ENCODE measurements at regions not wholly inside any gene's neighbourhood (a gene's known extent, or its start where the extent isn't known, plus 50 kb on each side); places are given as distances from the start of the nearest gene placed in this dataset.

DNA sequence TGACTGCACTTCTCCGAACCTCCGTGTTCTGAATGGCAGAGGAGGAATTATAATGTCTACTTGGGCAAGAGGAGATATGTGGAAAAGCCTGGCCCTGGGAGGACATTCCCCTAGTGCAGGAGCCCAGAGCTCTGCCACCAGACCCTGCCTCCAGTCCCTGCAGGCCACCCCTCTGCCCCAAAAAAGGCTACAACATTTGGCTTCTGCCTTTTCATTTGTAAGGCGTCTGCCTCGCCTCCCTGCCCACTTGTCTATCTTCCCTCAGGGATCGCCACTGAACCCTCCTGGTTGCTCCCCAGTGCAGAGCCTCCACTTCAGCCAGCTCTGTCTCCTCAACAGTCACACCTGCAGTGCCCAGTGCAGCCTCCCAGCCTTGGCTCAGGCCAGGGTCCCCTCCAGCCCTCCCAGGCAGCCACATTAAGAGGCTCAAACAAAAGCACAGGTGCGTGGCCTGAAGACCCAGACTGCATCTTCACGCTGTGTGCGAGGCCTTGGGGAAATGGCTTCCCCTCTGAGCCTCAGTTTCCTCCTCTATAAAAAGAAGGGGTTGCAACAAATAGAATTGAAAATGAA, 125.9 kb upstream of the SMAD3 start:
- Histone ChIP-seq H3K4me1 (ENCODE audit: control insufficient read depth in 1 of 2, insufficient read depth in 1 of 2, low read depth in 1 of 2, low read length in 1 of 2) (no peaks in the 10 kb centered on the region), H3K27me3 (no peaks in the 10 kb centered on the region), H3K27ac (no peak overlapping the region), H3K36me3 (no peaks in the 10 kb centered on the region), H3K9me3 (no peaks in the 10 kb centered on the region), H3K4me3 (ENCODE audit: low read depth in 1 of 2, low read length in 1 of 2) (no peak overlapping the region)
- TF ChIP-seq, protein P1, sequence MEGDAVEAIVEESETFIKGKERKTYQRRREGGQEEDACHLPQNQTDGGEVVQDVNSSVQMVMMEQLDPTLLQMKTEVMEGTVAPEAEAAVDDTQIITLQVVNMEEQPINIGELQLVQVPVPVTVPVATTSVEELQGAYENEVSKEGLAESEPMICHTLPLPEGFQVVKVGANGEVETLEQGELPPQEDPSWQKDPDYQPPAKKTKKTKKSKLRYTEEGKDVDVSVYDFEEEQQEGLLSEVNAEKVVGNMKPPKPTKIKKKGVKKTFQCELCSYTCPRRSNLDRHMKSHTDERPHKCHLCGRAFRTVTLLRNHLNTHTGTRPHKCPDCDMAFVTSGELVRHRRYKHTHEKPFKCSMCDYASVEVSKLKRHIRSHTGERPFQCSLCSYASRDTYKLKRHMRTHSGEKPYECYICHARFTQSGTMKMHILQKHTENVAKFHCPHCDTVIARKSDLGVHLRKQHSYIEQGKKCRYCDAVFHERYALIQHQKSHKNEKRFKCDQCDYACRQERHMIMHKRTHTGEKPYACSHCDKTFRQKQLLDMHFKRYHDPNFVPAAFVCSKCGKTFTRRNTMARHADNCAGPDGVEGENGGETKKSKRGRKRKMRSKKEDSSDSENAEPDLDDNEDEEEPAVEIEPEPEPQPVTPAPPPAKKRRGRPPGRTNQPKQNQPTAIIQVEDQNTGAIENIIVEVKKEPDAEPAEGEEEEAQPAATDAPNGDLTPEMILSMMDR (IDR thresholded peaks at IDR 0.05) = no peak

DNA sequence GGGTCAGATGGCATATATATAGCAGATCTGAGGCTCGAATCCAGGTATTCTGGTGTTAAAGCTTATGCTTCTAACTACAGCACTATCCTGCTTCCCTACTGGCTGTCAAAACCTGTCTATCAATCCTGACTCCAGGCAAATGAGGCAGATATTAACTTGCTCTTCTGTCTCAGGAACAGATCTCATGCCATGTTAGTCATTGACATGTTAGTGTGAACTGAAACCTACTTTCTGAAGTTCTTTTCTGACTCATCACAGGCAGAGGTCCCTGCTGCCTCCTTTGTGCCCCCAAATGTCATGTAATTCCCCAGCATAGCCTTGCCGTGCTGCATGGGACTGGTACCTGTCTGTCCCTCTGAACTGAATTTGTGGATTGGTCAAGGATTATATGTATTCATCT, 125.0 kb upstream of the SMAD3 start:
- H3K4me3 ChIP-seq (ENCODE audit: low read depth in 1 of 2, low read length in 1 of 2) = no peak overlapping the region
- H3K27me3 ChIP-seq = no peaks in the 10 kb centered on the region
- H3K4me1 ChIP-seq (ENCODE audit: control insufficient read depth in 1 of 2, insufficient read depth in 1 of 2, low read depth in 1 of 2, low read length in 1 of 2) = no peaks in the 10 kb centered on the region
- TF ChIP-seq, protein P1 (IDR thresholded peaks at IDR 0.05) = no peak
- H3K36me3 ChIP-seq = no peaks in the 10 kb centered on the region
- H3K9me3 ChIP-seq = no peaks in the 10 kb centered on the region
- no peak overlapping the region for H3K27ac ChIP-seq

DNA sequence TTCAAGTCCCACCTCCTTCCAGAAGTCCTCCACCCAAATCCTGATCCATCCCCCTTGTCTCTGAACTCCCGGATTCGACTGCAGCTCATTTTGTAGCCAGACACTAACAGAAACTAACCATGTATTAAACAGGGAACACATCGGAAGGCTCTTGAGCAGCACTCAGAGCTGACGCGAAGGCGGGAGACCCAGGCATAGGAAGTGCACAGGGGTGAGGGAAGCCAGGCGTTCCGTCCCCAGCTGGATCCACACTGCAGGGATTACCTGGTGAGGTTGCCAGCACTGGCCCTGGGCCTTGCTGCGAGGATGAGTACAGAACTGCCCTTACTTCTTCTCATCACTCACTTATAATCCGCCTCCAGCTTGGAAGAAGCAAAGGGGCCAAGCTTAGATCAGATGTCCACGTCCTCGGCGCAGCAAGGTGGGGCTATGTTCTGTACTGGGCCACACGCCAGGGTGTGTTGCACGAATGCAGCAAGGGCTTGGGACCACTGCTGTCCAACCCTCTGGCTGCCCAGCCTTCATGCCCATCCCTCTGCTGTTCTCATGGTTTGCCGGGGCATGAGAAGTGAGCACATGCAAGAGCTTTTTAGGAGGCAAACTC, 124.2 kb upstream of the SMAD3 start:
- H3K27ac ChIP-seq = no peak overlapping the region

DNA sequence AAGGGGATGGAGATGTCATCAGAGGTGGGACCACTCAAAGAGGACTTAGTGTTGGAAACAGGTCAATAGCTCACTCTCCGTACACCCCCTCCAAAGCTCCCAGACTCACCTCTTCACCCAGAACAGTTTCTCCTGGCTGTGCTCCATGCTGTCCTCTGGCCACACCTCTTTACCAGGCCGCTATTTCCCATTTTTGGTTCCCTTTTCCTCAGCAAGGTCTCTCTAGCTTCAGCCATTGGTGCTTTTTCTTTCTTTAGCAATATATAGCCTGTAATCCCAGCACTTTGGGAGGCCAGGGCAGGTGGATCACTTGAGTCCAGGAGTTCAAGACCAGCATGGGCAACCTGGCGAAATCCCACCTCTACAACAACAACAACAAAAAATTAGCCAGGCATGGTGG, 123.6 kb upstream of the SMAD3 start:
- H3K4me3 ChIP-seq (ENCODE audit: low read depth in 1 of 2, low read length in 1 of 2) = no peak overlapping the region
- no peak overlapping the region for H3K27ac ChIP-seq
- TF ChIP-seq, protein P1 (IDR thresholded peaks at IDR 0.05) = no peak
- no peaks in the 10 kb centered on the region for H3K9me3 ChIP-seq
- H3K36me3 ChIP-seq = no peaks in the 10 kb centered on the region
- no peaks in the 10 kb centered on the region for H3K4me1 ChIP-seq (ENCODE audit: control insufficient read depth in 1 of 2, insufficient read depth in 1 of 2, low read depth in 1 of 2, low read length in 1 of 2)
- no peaks in the 10 kb centered on the region for H3K27me3 ChIP-seq

More for the DNA sequence above, 124.2 kb upstream of the SMAD3 start:
- TF ChIP-seq, protein P1 (IDR thresholded peaks at IDR 0.05) = no peak
- Histone ChIP-seq H3K4me3 (ENCODE audit: low read depth in 1 of 2, low read length in 1 of 2) (no peak overlapping the region), H3K9me3 (no peaks in the 10 kb centered on the region), H3K4me1 (ENCODE audit: control insufficient read depth in 1 of 2, insufficient read depth in 1 of 2, low read depth in 1 of 2, low read length in 1 of 2) (no peaks in the 10 kb centered on the region), H3K27me3 (no peaks in the 10 kb centered on the region), H3K36me3 (no peaks in the 10 kb centered on the region)

DNA sequence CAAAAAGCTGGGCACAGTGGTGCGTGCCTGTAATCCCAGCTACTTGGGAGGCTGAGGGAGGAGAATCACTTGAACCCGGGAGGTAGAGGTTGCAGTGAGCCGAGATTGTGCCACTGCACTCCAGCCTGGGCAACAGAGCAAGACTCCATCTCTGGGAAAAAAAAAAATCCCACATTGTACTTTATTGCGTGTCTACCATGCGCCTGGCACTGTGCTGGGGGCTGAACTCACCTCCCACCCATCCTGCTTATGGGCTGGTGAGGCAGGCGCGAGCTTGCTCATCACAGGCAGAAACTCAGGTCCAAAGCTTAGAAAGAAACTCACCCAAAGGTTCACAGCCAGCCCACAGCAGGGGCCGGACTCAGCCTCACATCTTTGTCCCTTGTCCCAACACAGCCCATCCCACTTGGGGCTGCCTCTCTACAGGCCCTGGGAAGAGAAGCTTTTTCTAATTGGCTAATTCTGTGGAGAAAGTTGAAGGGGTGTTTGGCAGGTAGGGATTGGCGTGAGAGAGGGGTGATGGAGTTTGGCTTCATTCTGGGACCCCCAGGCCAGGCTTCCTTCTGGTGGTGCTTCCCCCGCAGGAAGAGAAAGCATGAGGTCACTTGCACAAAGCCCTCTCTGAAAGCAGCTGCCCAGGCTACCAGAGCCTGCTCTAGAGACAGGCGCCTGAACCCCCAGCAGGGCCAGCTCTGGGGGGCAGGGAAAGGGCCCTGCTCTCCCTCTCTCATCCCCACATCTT, 122.6 kb upstream of the SMAD3 start:
- Histone ChIP-seq H3K9me3 (no peaks in the 10 kb centered on the region), H3K27ac (no peak overlapping the region), H3K27me3 (no peaks in the 10 kb centered on the region), H3K36me3 (no peaks in the 10 kb centered on the region), H3K4me1 (ENCODE audit: control insufficient read depth in 1 of 2, insufficient read depth in 1 of 2, low read depth in 1 of 2, low read length in 1 of 2) (no peaks in the 10 kb centered on the region), H3K4me3 (ENCODE audit: low read depth in 1 of 2, low read length in 1 of 2) (no peak overlapping the region)
- TF ChIP-seq, protein P1 (IDR thresholded peaks at IDR 0.05) = no peak
